Posterior cingulate gyrus (tissue), 11 donors: ENCODE measurements at regions not wholly inside any gene's neighbourhood (a gene's known extent, or its start where the extent isn't known, plus 50 kb on each side); places are given as distances from the start of the nearest gene placed in this dataset.
"Not testable (repeated sequence)": the region's sequence is repeated elsewhere in the genome, so short reads cannot be mapped to it uniquely, and the experiment has no call there.

Source experiments
- DNase-seq, 10 donors: peaks; one replicate each; pipeline versions ENCODE4 v3.0.0 to v3.0.0-alpha.2; 2020 to 2021; ENCODE audit warnings: mixed read lengths in 3 of 10
- intact Hi-C: fragments of 100-400 bp; cut with DNase I; formaldehyde crosslinking; loops from one replicate; pipeline ENCODE4 v1.15.1; 2023

- intact Hi-C loops = no loop called here
- DNase-seq = no peak
Measured at GRCh38 chr15:81908111-81908510, 137.7 kb downstream of the MEX3B start.

DNA sequence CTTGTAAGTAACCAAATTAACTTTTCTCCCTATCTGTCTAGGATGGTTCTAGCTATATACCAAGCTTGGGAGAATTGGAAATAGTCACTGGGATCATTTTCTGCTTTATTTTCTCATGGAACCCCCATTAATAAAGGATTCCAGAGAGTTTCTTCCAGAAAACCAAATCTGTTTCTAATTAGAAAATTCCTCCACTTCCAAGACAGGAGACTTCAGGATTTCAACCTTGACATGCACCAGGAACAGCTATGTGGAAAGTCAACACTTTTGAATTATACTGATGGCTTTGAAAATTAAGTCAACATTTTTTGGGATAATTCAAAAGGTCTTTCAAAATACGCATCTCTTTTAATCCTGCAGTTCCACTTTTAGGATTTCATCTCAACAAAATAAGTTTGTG, 138.3 kb downstream of the MEX3B start:
- intact Hi-C loops = no loop called here
- DNase-seq = no peak

GRCh38 chr15:81905889-81906288, 139.9 kb downstream of the MEX3B start:
- intact Hi-C loops = no loop called here
- DNase-seq = no peak

DNA sequence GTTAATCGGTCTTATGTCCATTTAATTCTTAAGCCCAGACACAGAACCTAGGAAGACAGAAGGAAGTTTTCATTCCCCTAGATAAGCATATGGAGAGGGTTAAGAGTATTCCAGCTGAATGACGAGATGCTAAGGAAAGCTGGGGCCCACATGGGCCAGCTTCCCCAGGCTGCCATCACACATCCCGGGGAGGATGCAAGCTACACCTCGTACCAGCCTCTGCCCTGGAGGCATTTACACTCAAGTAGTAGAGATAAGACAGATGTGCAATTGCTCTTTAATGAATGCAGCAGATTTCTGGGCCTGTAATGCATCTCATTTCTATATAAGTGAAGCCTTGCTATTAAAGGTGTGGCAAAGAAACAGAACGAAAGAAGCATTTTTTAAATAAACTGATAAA, 144.5 kb downstream of the MEX3B start:
- intact Hi-C loops = no loop called here
- no peak for DNase-seq

- no peak for DNase-seq
Measured at GRCh38 chr15:81899730-81900129, 146.1 kb downstream of the MEX3B start.

DNA sequence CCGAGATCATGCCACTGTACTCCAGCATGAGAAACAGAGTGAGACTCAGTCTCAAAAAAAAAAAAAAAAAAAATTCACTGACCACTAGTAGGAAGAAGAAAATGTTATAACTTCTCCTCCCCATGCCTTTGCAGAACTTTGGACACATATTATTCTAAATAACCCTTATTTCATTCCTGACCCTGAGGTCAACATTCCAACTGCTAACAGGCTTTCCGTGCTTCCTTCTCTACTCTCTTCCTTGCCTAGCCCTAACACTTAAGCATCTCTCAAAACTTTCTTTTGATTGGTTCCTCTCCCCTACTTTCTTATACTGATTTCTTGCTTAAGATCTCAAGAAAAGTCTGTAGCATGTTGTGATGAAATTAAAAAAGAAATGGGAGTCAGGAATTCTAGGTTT, 146.8 kb downstream of the MEX3B start:
- intact Hi-C loops = no loop called here
- DNase-seq = no peak

More at GRCh38 chr15:81899730-81900129, 146.1 kb downstream of the MEX3B start:
- intact Hi-C loops = no loop called here

- no peak for DNase-seq
- intact Hi-C loops = no loop called here
Measured at GRCh38 chr15:81897057-81897677, 148.7 kb downstream of the MEX3B start.

- DNase-seq = no peak
- intact Hi-C loops = no loop called here
Measured at GRCh38 chr15:81896356-81896755, 149.5 kb downstream of the MEX3B start.

DNA sequence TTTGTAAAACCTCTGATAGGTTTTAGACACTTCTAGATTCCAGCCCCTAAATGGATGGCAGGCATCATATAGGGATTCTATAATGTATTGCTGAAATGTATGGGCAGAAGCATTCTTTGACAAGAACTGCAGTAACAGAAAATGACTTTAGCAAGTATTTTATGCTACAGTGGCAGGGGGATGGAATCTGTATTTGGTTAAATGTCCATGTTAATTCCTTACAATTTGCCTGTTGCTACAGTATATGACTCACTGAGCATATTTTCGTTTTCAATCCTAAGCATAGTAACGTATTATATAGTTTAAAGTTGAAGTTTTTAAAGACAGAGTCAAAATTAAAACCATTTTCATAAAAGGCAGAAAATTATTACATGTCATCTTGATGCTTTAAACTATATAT, 150.1 kb downstream of the MEX3B start:
- intact Hi-C loops = no loop called here

GRCh38 chr15:81894061-81894460, 151.8 kb downstream of the MEX3B start:
- intact Hi-C loops = no loop called here
- no peak for DNase-seq

More for the DNA sequence above, 150.1 kb downstream of the MEX3B start:
- DNase-seq = no peak

DNA sequence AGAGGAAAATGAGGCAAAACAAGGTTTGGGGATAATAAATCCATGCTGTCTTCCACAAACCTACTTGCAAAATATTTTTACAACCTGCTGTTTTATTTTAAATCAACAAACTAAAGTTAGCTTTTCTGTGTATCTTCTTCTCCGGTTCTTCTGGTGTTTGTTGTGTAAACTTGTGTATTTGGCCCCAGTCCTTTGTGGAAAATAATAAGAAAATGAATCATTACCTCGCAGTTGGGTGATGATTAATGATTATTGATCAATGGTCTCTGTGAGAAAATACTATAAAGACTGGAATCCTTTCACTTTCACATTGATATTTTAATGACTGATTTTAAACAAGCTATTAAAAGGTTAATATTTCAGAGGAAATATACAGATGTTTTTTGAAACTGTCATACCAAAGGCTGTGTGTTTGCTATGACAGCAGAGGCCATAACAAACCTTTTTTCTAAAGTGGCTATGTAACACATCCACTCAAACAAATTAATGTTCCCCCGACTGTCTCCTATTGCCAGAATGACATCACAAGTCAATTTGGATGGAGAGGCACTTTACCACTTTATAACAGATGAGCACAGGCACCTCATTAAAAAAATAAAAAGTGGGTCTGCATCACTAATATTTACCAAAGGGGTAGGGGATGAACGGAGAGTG, 152.5 kb downstream of the MEX3B start:
- no peak for DNase-seq
- intact Hi-C loops = no loop called here

DNA sequence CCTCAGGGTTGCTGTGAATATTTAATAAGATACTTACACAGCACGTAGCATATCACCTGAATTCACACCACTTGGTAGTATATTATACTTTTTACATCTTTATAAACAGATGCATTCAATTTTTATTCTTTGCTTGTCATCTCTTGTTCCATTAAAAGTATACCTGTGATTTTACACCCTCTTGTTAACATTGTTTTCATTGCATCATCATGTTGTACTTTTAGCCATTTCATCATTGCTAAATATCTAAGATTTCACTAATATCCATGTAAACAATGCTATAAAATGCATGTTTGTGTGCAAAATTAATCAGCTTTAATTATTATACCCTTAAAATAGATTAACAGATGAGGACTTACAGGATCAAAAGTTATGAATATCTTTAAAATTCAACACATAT, 155.3 kb downstream of the MEX3B start:
- intact Hi-C loops = no loop called here
- no peak for DNase-seq

DNA sequence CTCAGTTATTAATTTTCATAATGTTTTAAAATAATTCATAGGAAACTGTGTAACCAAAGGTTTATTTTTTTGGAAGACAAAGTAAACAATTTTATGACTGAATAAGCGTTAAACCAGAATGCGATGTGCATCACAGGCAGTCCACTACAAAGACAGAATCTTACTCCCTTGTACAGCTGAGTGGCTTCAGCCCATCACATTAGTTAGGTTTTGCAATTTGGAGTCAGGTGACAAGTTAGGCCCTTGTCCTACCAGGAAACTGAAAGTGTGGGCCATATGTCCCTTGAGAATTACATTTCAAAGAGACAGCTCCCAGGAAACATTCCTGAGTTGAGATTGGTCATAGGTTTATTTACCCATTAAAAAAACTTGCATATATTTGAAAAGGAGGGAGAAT, 156.3 kb downstream of the MEX3B start:
- intact Hi-C loops = no loop called here
- no peak for DNase-seq

DNA sequence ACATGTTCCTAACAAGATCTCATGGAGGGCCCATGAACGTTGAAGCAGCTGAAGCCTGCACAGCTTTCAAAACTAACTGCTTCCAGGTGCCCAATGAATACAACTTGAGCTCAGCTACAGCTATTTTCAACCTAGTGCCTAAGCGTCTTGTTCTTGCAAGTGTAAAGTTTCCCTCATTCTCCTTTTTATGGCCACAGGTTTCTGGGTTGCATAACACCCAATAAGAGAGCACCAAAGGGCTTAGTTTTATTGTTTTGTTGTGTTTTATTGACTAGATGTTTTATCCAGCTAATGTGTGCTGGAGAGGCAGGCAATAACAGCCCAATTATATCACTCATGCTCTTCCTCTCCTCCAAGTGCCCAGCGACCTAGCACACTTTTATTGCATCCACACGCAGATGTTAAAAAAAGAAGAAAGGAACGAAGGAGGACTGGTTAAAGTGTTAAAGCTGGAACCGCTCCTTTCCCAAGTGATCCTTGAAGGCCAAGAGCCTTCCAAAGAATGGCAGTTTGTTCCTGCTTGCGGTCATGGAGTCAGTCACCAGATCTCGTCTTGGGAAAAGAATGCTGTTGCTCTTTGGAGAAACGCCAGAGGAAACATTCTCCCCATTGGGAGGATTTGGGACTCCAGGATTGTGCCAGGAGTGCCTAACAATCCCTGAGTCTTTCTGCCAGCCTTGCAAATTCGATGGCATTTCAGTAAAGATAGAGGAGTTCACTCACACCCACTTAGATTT, 156.9 kb downstream of the MEX3B start:
- intact Hi-C loops = no loop called here

GRCh38 chr15:81887912-81888311, 157.9 kb downstream of the MEX3B start:
- no peak for DNase-seq
- intact Hi-C loops = no loop called here

More for the DNA sequence above, 156.9 kb downstream of the MEX3B start:
- no peak for DNase-seq

GRCh38 chr15:81887188-81887587, 158.6 kb downstream of the MEX3B start:
- DNase-seq, intact Hi-C loops: not testable (repeated sequence)

- intact Hi-C loops = no loop called here
- no peak for DNase-seq
Measured at GRCh38 chr15:81886591-81886990, 159.2 kb downstream of the MEX3B start.

DNA sequence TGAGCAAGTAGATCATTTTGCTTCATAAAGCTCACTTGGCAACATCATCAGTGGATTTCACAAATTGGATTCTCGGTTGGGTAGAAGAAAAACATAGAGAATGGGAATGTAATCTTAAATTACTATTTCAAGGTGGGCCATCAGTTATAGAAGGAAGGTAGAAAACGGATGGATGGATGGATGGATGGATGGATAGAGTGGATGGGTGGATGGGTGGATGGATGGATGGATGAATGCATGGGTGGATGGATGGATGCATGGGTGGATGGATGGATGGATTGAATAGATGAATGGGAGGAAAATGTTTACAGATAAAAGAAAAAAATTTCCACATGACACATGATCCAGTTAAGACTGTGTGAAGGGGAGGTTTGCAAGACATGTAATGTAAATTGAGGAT, 159.7 kb downstream of the MEX3B start:
- DNase-seq = no peak
- intact Hi-C loops = no loop called here

DNA sequence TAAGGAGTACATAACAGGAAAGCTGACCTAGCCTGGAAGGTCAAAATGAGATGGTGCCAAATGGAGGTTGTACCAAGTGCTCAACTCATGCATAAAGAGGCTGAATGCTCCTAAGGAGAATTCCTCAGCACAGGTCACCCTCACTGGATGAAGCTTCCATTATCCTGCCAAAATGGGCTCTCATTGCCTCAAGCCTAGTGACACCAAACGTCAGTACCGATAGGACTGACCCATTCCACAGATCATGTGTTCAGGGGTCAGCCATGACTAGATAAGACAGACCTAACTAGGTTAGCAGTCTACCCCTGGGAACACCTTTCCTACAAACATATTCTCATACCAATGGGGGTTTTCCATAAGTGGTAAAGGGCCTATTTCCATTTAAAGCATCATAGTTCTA, 160.7 kb downstream of the MEX3B start:
- no peak for DNase-seq
- intact Hi-C loops = no loop called here

GRCh38 chr15:81882504-81882903, 163.3 kb downstream of the MEX3B start:
- intact Hi-C loops = no loop called here
- no peak for DNase-seq

DNA sequence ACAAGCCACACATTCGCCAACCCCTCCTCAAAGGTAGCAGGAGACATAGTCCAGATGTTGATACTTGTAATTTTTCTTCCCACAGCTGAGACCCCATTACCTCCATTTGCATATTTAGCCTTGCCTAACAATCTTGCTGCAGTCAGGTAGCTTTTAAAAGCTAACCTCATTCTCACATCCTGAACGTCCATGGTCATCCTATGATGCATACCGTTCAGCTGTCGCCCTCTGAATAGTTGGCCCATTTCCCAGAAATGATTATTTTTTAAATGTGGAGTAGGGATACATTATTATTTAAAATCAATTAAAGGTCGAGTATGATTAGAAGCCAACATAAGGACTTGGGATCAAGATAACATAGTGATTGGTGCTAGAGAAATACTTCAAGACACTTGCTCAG, 165.0 kb downstream of the MEX3B start:
- intact Hi-C loops = no loop called here
- DNase-seq = no peak

- intact Hi-C loops = no loop called here
- no peak for DNase-seq
Measured at GRCh38 chr15:81880314-81880713, 165.5 kb downstream of the MEX3B start.
